ENCODE measurements at regions not wholly inside any gene's neighbourhood (a gene's known extent, or its start where the extent isn't known, plus 50 kb on each side); places are given as distances from the start of the nearest gene placed in this dataset.

DNA sequence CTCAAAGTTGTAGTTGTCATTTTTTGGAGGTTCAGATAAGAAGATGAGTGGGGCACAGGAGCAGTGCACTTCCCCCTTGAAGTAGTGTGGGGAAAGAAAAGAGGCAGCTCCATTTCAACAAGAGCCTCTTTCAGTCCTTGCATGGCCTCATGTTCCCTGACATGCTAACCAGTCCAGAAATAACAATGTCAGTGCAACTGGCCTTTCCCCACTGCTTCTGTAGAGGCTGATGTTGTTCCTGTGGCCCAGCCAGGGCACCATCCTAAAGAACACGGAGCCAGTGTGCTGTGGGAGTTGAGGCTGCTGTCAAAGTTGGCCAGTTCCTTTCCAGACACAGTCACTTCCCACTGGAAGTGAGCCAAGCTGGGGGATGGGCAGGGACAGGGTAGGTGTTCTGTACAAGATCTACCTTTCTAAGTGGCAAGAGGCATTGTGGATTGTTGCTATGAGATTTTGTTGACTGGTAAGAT lies 77.7 kb upstream of the SLC38A2 start:
- no peaks in the 10 kb centered on the region for H3K27me3 ChIP-seq (ENCODE audit: low read length)
- no peaks in the 10 kb centered on the region for H3K36me3 ChIP-seq (ENCODE audit: low read depth, low read length)
- no peak for ATAC-seq
- no peak overlapping the region for H3K27ac ChIP-seq (ENCODE audit: low read length)
- no peaks in the 10 kb centered on the region for H3K9me3 ChIP-seq (ENCODE audit: low read length)
- H2AFZ ChIP-seq (ENCODE audit: low read length) = no peak overlapping the region
- no peaks in the 10 kb centered on the region for H3K79me2 ChIP-seq (ENCODE audit: low read length)
- H3K9ac ChIP-seq (ENCODE audit: low read length) = no peak overlapping the region
- DNase-seq = peak; percentile 65
- H3K9me2 ChIP-seq (replicated peaks; ENCODE audit: low read length) = no peaks in the 10 kb centered on the region
- POLR2A ChIA-PET (ENCODE audit: unreplicated experiment) = interaction anchor here (0.6 kb wide), 1 partner anchor 21 kb away, joined by 4 read pairs; no protein-coding TSS in a partner anchor
- H4K20me1 ChIP-seq (ENCODE audit: low read length) = no peaks in the 10 kb centered on the region
- no peaks in the 10 kb centered on the region for H3F3A ChIP-seq (ENCODE audit: low read length, unreplicated experiment)
- 0 out of 2 replicates have a peak overlapping the region, but pooled peaks have one; percentile 7 for H3K4me2 ChIP-seq (ENCODE audit: low read length)
- TF ChIP-seq, protein P1, sequence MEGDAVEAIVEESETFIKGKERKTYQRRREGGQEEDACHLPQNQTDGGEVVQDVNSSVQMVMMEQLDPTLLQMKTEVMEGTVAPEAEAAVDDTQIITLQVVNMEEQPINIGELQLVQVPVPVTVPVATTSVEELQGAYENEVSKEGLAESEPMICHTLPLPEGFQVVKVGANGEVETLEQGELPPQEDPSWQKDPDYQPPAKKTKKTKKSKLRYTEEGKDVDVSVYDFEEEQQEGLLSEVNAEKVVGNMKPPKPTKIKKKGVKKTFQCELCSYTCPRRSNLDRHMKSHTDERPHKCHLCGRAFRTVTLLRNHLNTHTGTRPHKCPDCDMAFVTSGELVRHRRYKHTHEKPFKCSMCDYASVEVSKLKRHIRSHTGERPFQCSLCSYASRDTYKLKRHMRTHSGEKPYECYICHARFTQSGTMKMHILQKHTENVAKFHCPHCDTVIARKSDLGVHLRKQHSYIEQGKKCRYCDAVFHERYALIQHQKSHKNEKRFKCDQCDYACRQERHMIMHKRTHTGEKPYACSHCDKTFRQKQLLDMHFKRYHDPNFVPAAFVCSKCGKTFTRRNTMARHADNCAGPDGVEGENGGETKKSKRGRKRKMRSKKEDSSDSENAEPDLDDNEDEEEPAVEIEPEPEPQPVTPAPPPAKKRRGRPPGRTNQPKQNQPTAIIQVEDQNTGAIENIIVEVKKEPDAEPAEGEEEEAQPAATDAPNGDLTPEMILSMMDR (conservative IDR thresholded peaks at IDR 0.05; ENCODE audit: low read depth, low read length) = no peak
- TF ChIP-seq EZH2phosphoT487 (IDR thresholded peaks at IDR 0.05; ENCODE audit: borderline replicate concordance, low read length) (no peak), EZH2 (IDR thresholded peaks at IDR 0.05; ENCODE audit: low read length, unreplicated experiment) (no peak)
- no TSS peak for BruUV-seq (replicated peaks)
- CTCF ChIA-PET = no interaction called here
- no peak overlapping the region for H3K4me3 ChIP-seq (ENCODE audit: low read length)
- intact Hi-C loops (cut with micrococcal nuclease) = no loop called here
- H3K4me1 ChIP-seq (ENCODE audit: insufficient read depth, low read length) = peaks cover 69% of the 10 kb centered on the region

DNA sequence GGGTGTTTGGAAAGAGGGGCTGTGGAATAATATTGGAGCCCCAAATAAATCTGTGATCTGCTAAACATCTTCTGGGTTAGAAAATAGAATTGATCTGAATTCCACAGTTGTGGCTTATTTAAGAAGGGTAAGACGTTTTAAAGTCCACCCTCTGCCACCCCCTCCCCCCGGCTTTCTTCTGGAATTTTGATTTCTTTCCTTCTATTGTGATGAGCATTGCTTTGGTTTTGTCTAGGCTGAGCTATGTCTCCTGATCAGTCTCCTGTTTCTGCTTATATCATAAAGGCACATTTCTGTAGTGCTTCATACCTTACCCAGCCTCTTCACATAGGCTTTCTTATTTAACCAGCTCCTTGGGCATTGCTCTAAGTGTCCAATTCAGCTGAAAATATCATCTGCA lies 77.3 kb upstream of the SLC38A2 start:
- H2AFZ ChIP-seq (ENCODE audit: low read length) = no peak overlapping the region

DNA sequence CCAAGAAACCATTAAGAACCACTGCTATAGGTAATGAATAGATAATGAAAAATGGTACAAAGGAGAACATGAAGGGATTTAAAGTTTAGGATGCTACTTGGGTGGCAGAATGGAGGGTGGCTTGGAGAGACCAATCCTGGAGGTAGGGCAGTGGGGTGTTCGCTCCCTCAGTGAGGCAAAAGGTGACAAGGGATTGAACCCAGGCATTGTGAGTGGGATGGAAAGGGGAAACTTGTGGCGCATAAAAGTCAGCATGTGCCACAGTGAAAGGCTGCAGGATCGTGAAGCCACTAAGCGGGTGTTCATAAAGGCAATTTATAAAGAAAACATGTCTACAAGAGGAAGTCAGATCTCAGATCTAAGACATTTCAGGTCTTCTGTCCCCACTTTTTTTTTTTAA lies 76.7 kb upstream of the SLC38A2 start:
- Histone ChIP-seq H3F3A (ENCODE audit: low read length, unreplicated experiment) (no peaks in the 10 kb centered on the region), H3K79me2 (ENCODE audit: low read length) (no peaks in the 10 kb centered on the region), H3K9ac (ENCODE audit: low read length) (no peak overlapping the region), H2AFZ (ENCODE audit: low read length) (no peak overlapping the region), H3K27me3 (ENCODE audit: low read length) (no peaks in the 10 kb centered on the region), H3K36me3 (ENCODE audit: low read depth, low read length) (no peaks in the 10 kb centered on the region), H3K9me3 (ENCODE audit: low read length) (no peaks in the 10 kb centered on the region), H3K27ac (ENCODE audit: low read length) (no peak overlapping the region), H4K20me1 (ENCODE audit: low read length) (no peaks in the 10 kb centered on the region), H3K4me1 (ENCODE audit: insufficient read depth, low read length) (peaks cover 71% of the 10 kb centered on the region), H3K9me2 (replicated peaks; ENCODE audit: low read length) (no peaks in the 10 kb centered on the region), H3K4me2 (ENCODE audit: low read length) (no peak overlapping the region), H3K4me3 (ENCODE audit: low read length) (no peak overlapping the region)
- DNase-seq = no peak
- BruUV-seq (replicated peaks) = no TSS peak
- ATAC-seq = no peak
- ChIA-PET POLR2A (ENCODE audit: unreplicated experiment) (no interaction called here), CTCF (no interaction called here)
- intact Hi-C loops (cut with micrococcal nuclease) = loop anchor here (10.0 kb wide), 1 partner anchor 485 kb away; no protein-coding TSS in a partner anchor
- TF ChIP-seq, protein P1 (conservative IDR thresholded peaks at IDR 0.05; ENCODE audit: low read depth, low read length) = no peak
- TF ChIP-seq EZH2phosphoT487 (IDR thresholded peaks at IDR 0.05; ENCODE audit: borderline replicate concordance, low read length) = no peak
- TF ChIP-seq EZH2 (IDR thresholded peaks at IDR 0.05; ENCODE audit: low read length, unreplicated experiment) = no peak

More for the DNA sequence above, 77.3 kb upstream of the SLC38A2 start:
- Histone ChIP-seq H3K9me3 (ENCODE audit: low read length) (no peaks in the 10 kb centered on the region), H3K27ac (ENCODE audit: low read length) (no peak overlapping the region), H3K4me3 (ENCODE audit: low read length) (no peak overlapping the region), H3K4me2 (ENCODE audit: low read length) (no peak overlapping the region), H3K36me3 (ENCODE audit: low read depth, low read length) (no peaks in the 10 kb centered on the region), H3K27me3 (ENCODE audit: low read length) (no peaks in the 10 kb centered on the region), H3K4me1 (ENCODE audit: insufficient read depth, low read length) (peaks cover 69% of the 10 kb centered on the region), H3K9ac (ENCODE audit: low read length) (no peak overlapping the region), H3F3A (ENCODE audit: low read length, unreplicated experiment) (no peaks in the 10 kb centered on the region), H3K79me2 (ENCODE audit: low read length) (no peaks in the 10 kb centered on the region), H4K20me1 (ENCODE audit: low read length) (no peaks in the 10 kb centered on the region), H3K9me2 (replicated peaks; ENCODE audit: low read length) (no peaks in the 10 kb centered on the region)
- DNase-seq = no peak
- TF ChIP-seq, protein P1 (conservative IDR thresholded peaks at IDR 0.05; ENCODE audit: low read depth, low read length) = no peak
- no peak for TF ChIP-seq EZH2 (IDR thresholded peaks at IDR 0.05; ENCODE audit: low read length, unreplicated experiment)
- TF ChIP-seq EZH2phosphoT487 (IDR thresholded peaks at IDR 0.05; ENCODE audit: borderline replicate concordance, low read length) = no peak
- ChIA-PET CTCF (no interaction called here), POLR2A (ENCODE audit: unreplicated experiment) (interaction anchor here (0.6 kb wide), 1 partner anchor 21 kb away, joined by 4 read pairs; no protein-coding TSS in a partner anchor)
- no TSS peak for BruUV-seq (replicated peaks)
- ATAC-seq = no peak
- intact Hi-C loops (cut with micrococcal nuclease) = loop anchor here (10.0 kb wide), 1 partner anchor 485 kb away; no protein-coding TSS in a partner anchor

Measured in PC-3 (cell line).